ENCODE measurements at regions not wholly inside any gene's neighbourhood (a gene's known extent, or its start where the extent isn't known, plus 50 kb on each side); places are given as distances from the start of the nearest gene placed in this dataset.
A peak's percentile ranks its signal among the peaks of the same experiment; 100 is the strongest.

DNA sequence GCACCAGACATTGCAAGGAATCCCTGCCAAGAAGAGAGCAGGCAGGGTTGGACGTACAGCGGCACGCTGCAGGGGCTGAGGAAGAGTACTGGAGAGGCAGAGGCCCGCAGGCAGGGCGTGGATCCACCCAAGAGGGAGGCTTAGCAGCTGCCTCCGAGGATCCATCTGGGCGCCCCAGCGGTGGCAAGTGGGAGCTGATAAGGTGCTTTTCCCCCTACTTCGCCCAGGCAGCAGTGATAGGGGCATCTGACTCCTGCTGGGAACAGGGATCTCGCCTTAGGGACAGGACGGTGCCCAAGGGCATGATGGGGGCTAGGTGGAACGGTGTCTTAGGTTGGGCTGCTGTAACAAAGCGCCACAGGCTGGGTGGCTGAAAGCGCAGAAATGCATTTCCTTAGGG lies 67.4 kb upstream of the HS6ST1 start:
- TF ChIP-seq, protein P1, sequence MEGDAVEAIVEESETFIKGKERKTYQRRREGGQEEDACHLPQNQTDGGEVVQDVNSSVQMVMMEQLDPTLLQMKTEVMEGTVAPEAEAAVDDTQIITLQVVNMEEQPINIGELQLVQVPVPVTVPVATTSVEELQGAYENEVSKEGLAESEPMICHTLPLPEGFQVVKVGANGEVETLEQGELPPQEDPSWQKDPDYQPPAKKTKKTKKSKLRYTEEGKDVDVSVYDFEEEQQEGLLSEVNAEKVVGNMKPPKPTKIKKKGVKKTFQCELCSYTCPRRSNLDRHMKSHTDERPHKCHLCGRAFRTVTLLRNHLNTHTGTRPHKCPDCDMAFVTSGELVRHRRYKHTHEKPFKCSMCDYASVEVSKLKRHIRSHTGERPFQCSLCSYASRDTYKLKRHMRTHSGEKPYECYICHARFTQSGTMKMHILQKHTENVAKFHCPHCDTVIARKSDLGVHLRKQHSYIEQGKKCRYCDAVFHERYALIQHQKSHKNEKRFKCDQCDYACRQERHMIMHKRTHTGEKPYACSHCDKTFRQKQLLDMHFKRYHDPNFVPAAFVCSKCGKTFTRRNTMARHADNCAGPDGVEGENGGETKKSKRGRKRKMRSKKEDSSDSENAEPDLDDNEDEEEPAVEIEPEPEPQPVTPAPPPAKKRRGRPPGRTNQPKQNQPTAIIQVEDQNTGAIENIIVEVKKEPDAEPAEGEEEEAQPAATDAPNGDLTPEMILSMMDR (IDR thresholded peaks at IDR 0.05) = no peak
- ATAC-seq (no peak), DNase-seq (peak in 1 of 2 donors; percentile 33)
- no peaks in the 10 kb centered on the region for H3K36me3 ChIP-seq (ENCODE audit: insufficient read depth in 1 of 2, low read depth in 1 of 2)
- no peak overlapping the region for H3K4me3 ChIP-seq
- intact Hi-C loops (cut with DNase I) = no loop called here
- 94 to 99% (median 95%) methylated on average over 14 of the region's 14 CpGs for WGBS, 3 donors
- H3K27me3 ChIP-seq (ENCODE audit: insufficient read depth in 3 of 3, low read length in 2 of 3) = peaks cover 0 to 1% (median 0%) of the 10 kb centered on the region in 3 donors
- H3K27ac ChIP-seq = no peak overlapping the region
- no peaks in the 10 kb centered on the region for H3K4me1 ChIP-seq
- H3K9me3 ChIP-seq = no peaks in the 10 kb centered on the region

DNA sequence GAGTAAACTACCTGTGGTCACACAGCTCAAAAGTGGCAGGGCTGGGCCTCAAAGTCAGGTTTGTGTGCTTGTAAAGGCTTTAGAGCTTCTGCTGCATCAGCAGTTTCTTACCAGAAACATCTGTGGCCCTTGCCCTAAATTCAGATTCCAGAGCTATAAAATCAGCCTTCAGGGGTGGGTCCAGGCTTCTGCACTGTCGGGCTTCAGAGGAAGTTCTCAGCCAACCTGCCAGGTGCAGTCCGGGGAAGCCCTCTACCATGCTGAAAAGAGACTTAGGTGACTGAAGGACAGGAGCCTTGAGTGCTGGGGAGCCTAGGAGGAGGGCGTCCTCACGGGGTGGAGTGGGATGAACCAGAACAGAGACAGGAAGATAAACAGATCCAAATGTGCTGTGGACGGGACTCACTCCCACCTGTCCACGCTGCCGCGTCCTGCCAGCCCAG lies 69.9 kb upstream of the HS6ST1 start:
- WGBS, 3 donors = 76 to 88% (median 82%) methylated on average over 8 of the region's 8 CpGs
- ATAC-seq (no peak), DNase-seq (peak in 1 of 2 donors; percentile 22)
- TF ChIP-seq, protein P1 (IDR thresholded peaks at IDR 0.05) = no peak
- Histone ChIP-seq H3K27ac (no peak overlapping the region), H3K9me3 (no peaks in the 10 kb centered on the region), H3K27me3 (ENCODE audit: insufficient read depth in 3 of 3, low read length in 2 of 3) (peaks cover 0 to 1% (median 0%) of the 10 kb centered on the region in 3 donors), H3K36me3 (ENCODE audit: insufficient read depth in 1 of 2, low read depth in 1 of 2) (no peaks in the 10 kb centered on the region), H3K4me3 (no peak overlapping the region), H3K4me1 (no peaks in the 10 kb centered on the region)
- intact Hi-C loops (cut with DNase I) = no loop called here

- Histone ChIP-seq H3K4me1 (no peaks in the 10 kb centered on the region), H3K9me3 (no peaks in the 10 kb centered on the region), H3K36me3 (ENCODE audit: insufficient read depth in 1 of 2, low read depth in 1 of 2) (no peaks in the 10 kb centered on the region), H3K27ac (no peak overlapping the region), H3K4me3 (no peak overlapping the region), H3K27me3 (ENCODE audit: insufficient read depth in 3 of 3, low read length in 2 of 3) (no peaks in the 10 kb centered on the region)
- WGBS, 3 donors = 75 to 80% (median 77%) methylated on average over 16 of the region's 16 CpGs
- ATAC-seq (no peak), DNase-seq (peak in 1 of 2 donors; percentile 34)
- intact Hi-C loops (cut with DNase I) = no loop called here
- TF ChIP-seq, protein P1 (IDR thresholded peaks at IDR 0.05) = no peak
These were observed 70.9 kb upstream of the HS6ST1 start for GRCh38 chr2:128389388-128390086.

DNA sequence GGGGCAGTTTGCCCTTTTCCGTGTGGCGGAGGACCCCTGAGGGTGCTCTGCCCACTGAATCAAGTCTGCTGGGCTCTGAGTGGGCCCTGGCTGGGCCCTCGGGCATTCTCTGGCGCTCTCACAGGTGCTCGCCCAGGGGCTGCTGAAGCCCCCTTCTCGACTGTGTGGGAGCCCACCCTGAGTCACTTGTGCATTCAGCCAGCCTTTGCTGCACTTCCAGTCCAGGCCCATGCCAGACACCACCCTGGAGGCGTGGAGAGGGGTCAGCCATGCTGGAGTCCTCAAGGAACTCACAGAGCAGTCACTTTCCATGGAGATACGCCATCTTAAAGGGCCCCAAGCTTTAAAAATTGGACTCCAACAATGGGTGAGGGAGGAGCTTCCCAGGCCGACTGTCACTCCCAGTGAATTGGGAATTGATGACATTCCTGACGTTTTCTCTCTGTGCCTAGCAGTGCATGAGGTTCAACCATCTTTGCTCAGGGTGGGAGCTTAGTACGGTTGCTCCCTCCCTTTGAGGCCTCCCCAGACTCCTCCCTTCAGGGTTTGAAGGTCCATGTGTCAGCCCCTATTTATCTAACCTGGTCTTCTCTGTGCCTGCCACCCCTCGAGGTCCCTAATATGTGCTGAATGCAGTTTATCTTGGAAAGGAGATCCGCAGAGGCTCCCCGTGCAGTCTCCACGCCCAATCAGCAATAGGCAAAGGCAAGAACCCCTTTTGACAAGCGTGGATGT lies 71.8 kb upstream of the HS6ST1 start:
- intact Hi-C loops (cut with DNase I) = no loop called here
- WGBS, 3 donors = 81 to 83% (median 82%) methylated on average over 16 of the region's 16 CpGs
- no peak for ATAC-seq

More for the DNA sequence above, 71.8 kb upstream of the HS6ST1 start:
- no peak overlapping the region for H3K27ac ChIP-seq
- H3K27me3 ChIP-seq (ENCODE audit: insufficient read depth in 3 of 3, low read length in 2 of 3) = no peaks in the 10 kb centered on the region
- no peaks in the 10 kb centered on the region for H3K9me3 ChIP-seq
- TF ChIP-seq, protein P1 (IDR thresholded peaks at IDR 0.05) = no peak
- H3K4me3 ChIP-seq = no peak overlapping the region
- peak in 1 of 2 donors; percentile 21 for DNase-seq
- H3K36me3 ChIP-seq (ENCODE audit: insufficient read depth in 1 of 2, low read depth in 1 of 2) = no peaks in the 10 kb centered on the region
- no peaks in the 10 kb centered on the region for H3K4me1 ChIP-seq

Measured in psoas muscle (tissue), 7 donors.